ENCODE measurements at regions not wholly inside any gene's neighbourhood (a gene's known extent, or its start where the extent isn't known, plus 50 kb on each side); places are given as distances from the start of the nearest gene placed in this dataset.

- no peak for TF ChIP-seq CTCF (IDR thresholded peaks at IDR 0.05)
- TF ChIP-seq POLR2A (IDR thresholded peaks at IDR 0.05): no peak
Measured at GRCh38 chr1:70826428-70826827, 221.2 kb downstream of the PTGER3 start.

Measured in adrenal gland (tissue), 5 donors.